ENCODE measurements at regions not wholly inside any gene's neighbourhood (a gene's known extent, or its start where the extent isn't known, plus 50 kb on each side); places are given as distances from the start of the nearest gene placed in this dataset.
"Not testable (repeated sequence)": the region's sequence is repeated elsewhere in the genome, so short reads cannot be mapped to it uniquely, and the experiment has no call there.

GRCh38 chr3:27800261-27800660 is 78.1 kb upstream of the EOMES start:
- no peak overlapping the region for H3K4me3 ChIP-seq (replicated peaks in 1 of 2; ENCODE audit: low read depth in 2 of 2, low read length in 2 of 2)
- no peak for TF ChIP-seq CTCF (IDR thresholded peaks at IDR 0.05; ENCODE audit: low read depth, low read length)
- no peak for DNase-seq (ENCODE audit: low read depth in 2 of 2)

GRCh38 chr3:27802425-27802824 is 80.3 kb upstream of the EOMES start:
- DNase-seq (ENCODE audit: low read depth in 2 of 2): no peak
- no peak for TF ChIP-seq CTCF (IDR thresholded peaks at IDR 0.05; ENCODE audit: low read depth, low read length)

GRCh38 chr3:27802849-27803248 is 80.7 kb upstream of the EOMES start:
- H3K4me3 ChIP-seq (replicated peaks in 1 of 2; ENCODE audit: low read depth in 2 of 2, low read length in 2 of 2): no peak overlapping the region
- no peak for TF ChIP-seq CTCF (IDR thresholded peaks at IDR 0.05; ENCODE audit: low read depth, low read length)
- DNase-seq (ENCODE audit: low read depth in 2 of 2): no peak

More at GRCh38 chr3:27802425-27802824, 80.3 kb upstream of the EOMES start:
- no peak overlapping the region for H3K4me3 ChIP-seq (replicated peaks in 1 of 2; ENCODE audit: low read depth in 2 of 2, low read length in 2 of 2)

GRCh38 chr3:27805282-27805681 is 83.2 kb upstream of the EOMES start:
- no peak overlapping the region for H3K4me3 ChIP-seq (replicated peaks in 1 of 2; ENCODE audit: low read depth in 2 of 2, low read length in 2 of 2)
- TF ChIP-seq CTCF (IDR thresholded peaks at IDR 0.05; ENCODE audit: low read depth, low read length): no peak

GRCh38 chr3:27813255-27813654 is 91.1 kb upstream of the EOMES start:
- no peak for DNase-seq (ENCODE audit: low read depth in 2 of 2)
- no peak overlapping the region for H3K4me3 ChIP-seq (replicated peaks in 1 of 2; ENCODE audit: low read depth in 2 of 2, low read length in 2 of 2)

More at GRCh38 chr3:27805282-27805681, 83.2 kb upstream of the EOMES start:
- no peak for DNase-seq (ENCODE audit: low read depth in 2 of 2)

GRCh38 chr3:27821609-27822008 is 99.5 kb upstream of the EOMES start:
- not testable (repeated sequence) for H3K4me3 ChIP-seq (replicated peaks in 1 of 2; ENCODE audit: low read depth in 2 of 2, low read length in 2 of 2); DNase-seq (ENCODE audit: low read depth in 2 of 2)

More at GRCh38 chr3:27813255-27813654, 91.1 kb upstream of the EOMES start:
- TF ChIP-seq CTCF (IDR thresholded peaks at IDR 0.05; ENCODE audit: low read depth, low read length): no peak

- no peak overlapping the region for H3K4me3 ChIP-seq (replicated peaks in 1 of 2; ENCODE audit: low read depth in 2 of 2, low read length in 2 of 2)
- no peak for TF ChIP-seq CTCF (IDR thresholded peaks at IDR 0.05; ENCODE audit: low read depth, low read length)
- peak in 1 of 2 donors; percentile 1 for DNase-seq (ENCODE audit: low read depth in 2 of 2)
Observed at GRCh38 chr3:27824312-27825200, 102.4 kb upstream of the EOMES start.

Measured in cardiac fibroblast (primary cell).